ENCODE measurements at regions not wholly inside any gene's neighbourhood (a gene's known extent, or its start where the extent isn't known, plus 50 kb on each side); places are given as distances from the start of the nearest gene placed in this dataset.

DNA sequence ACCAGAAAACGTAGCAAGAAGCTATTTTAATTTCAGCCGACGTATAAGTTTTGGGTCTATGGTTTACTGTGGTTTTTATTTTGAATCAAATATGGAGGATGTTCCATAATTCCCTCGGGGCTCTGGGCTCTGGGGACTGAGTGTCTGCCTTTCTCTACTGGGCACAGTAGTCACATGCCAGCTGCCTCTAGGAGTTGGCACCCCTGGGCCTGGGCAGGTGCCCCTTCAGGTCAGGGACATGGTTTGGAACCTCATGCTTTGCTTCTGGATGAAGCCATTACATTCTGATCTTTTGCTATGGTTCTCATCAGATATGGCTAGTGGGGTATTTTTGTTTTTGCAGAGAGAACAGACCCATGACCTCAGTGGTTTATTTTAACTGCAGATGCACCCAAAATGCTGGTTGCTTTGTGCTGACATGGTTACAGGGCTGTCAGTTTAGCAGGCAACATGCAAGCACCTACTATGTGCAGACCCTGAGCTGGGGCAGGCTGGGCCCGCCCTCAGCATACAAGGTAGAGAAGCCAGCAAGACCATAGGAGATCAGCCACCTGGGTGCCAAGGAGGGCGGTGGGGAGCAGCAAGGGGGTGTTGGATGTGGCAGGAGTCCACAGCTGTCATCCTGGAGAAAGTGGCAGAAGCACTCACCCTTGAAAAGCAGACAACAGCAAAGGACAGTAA is 54.5 kb upstream of the PSD2 start:
- no peak for TF ChIP-seq POLR2A (IDR thresholded peaks at IDR 0.05)
- TF ChIP-seq, protein P1, sequence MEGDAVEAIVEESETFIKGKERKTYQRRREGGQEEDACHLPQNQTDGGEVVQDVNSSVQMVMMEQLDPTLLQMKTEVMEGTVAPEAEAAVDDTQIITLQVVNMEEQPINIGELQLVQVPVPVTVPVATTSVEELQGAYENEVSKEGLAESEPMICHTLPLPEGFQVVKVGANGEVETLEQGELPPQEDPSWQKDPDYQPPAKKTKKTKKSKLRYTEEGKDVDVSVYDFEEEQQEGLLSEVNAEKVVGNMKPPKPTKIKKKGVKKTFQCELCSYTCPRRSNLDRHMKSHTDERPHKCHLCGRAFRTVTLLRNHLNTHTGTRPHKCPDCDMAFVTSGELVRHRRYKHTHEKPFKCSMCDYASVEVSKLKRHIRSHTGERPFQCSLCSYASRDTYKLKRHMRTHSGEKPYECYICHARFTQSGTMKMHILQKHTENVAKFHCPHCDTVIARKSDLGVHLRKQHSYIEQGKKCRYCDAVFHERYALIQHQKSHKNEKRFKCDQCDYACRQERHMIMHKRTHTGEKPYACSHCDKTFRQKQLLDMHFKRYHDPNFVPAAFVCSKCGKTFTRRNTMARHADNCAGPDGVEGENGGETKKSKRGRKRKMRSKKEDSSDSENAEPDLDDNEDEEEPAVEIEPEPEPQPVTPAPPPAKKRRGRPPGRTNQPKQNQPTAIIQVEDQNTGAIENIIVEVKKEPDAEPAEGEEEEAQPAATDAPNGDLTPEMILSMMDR (IDR thresholded peaks at IDR 0.05) = no peak

Measured in adrenal gland (tissue), 5 donors.